NCI-H526 treated with DMSO at 0.1 percent for 48 hours (cell line): ENCODE measurements at regions not wholly inside any gene's neighbourhood (a gene's known extent, or its start where the extent isn't known, plus 50 kb on each side); places are given as distances from the start of the nearest gene placed in this dataset.

Experiments used
- DNase-seq: peaks from one replicate; lab custom pipeline; 2025; lab: John Stamatoyannopoulos, UW

DNA sequence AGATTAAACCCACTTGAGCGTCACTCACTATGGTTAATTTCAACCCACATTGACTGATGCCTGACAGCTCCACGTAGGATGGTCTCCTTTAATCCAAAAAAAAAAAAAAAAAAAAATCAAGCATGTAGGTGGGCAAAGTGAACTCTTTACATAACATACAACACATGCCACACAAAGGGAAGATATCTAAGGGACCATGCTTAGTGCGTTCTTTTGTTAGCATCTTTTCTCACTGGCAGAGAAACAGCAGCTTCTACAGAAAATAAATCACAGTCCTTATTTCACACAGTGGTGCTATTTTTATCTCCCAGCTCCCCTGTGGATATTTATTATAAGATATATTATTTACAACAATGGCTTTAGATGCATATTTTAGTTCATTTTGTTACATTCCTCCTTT lies 652.0 kb upstream of the CELF2 start:
- DNase-seq = no peak

DNA sequence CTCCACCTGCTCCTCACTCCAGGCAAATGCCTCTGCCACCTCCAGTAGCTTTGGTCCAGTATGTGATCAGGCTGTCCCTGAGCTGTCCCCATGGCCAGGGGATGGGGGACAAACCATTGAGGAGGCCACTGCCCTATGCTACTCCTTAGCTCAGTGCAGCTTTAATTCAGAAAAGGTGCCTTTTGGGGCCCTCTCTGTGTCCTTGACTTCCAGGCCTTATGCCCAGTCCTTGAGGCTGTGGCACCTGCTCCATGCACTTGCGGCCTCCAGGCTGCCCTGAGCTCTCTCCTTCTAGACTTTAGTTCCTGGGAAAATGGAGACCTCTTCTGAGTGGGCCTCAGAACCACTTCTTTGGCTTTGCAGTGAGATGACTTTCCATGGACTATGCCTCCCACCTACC lies 650.8 kb upstream of the CELF2 start:
- DNase-seq = no peak

DNA sequence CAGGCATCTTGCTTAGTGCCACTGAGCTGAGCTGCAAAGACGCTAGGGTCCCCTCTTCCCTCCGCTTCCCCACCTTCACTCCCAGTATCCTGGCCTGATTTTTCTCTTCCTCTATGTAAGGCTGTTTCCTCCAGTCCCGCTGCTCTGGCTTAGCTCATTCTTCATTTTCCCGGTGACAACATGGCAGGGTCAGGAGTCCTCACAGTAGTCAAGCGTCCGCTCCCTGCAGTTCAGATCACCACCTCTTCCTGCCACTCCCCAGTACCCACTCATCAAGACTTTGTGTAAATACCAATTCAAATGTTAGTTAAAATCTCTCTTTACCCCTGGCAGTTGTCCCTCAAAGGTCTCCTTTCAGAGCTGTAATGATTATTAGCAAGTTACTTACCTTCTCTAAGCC lies 650.4 kb upstream of the CELF2 start:
- no peak for DNase-seq

DNA sequence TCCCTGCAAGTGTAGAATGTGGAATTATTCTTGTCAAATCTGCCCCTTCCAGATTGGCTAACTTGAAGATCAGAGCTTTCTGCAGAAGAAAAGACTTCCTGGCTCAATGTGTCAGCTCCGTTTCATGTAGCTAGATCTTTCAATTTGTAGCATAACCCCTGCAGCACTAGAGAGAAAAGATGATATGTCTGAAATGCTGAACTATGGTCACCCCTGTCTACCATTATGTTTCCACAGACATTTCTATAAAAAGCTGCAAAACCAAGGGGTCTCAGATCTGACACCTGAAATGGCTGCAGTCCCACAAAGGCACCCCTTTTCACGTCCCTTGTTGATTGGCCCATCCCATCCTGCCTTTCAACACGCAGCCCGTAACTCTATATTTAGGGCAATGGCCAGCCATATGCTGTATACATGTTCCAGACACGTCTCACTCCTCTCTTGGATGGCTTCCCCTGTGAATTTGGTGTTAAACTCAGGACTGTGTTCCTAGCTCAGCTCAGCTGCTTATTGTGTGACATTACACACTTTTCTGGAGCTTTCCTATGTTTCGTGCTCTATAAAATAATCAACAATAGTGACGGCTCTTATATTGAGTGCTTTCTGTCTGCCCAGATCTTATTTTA lies 648.6 kb upstream of the CELF2 start:
- no peak for DNase-seq

DNA sequence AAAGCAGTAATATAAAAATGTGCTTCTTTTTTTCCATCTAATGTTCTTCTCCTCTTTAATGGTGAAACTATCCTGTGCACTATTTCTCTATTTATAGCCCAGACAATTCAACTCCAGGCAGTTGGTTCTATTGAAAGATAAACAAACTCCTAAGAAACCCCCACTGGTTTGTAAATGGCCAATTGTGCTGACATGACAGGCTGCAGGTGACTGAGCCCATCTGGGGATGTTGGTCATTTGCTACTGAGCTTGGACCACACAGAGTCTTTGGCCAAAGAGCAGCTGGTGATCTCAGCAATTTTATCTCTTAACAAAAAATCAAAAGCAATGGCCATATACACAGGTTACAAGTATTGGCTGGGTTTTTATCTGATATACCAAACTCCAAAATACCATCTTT lies 631.8 kb upstream of the CELF2 start:
- DNase-seq = no peak

DNA sequence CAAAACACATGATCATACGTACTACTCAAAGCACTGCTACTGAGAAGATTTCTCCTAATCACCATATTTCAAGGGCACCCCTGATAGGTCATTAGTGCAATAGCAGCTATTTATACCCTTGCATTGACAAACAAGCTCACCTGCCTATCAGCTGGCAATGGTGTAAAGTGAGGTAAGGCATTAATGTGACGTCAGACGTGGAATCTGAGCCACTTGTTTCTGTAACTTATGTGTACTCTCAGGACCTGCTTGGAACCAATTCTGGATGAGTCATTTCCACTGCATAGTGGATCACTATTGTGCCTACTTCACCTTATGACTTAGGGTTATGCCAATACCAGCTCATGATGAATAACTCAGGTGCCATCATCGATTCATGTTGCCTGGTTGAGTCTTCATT lies 628.5 kb upstream of the CELF2 start:
- no peak for DNase-seq

DNA sequence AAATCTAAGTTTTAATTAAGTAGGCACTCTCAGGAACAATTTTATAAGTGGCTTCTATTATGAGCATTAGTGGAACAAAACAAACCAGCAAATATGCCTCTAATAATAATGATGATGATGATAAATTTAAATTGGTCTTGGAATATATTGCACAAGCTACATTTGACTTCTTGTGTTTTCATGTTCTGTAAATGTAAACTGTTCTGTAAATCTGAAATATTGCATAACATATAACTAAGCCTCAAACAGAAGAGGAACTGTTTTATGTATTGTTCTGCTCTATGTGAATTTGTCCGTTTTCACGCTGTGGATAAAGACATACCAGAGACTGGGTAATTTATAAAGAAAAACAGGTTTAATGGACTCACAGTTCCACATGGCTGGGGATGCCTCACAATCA lies 625.2 kb upstream of the CELF2 start:
- DNase-seq = no peak

DNA sequence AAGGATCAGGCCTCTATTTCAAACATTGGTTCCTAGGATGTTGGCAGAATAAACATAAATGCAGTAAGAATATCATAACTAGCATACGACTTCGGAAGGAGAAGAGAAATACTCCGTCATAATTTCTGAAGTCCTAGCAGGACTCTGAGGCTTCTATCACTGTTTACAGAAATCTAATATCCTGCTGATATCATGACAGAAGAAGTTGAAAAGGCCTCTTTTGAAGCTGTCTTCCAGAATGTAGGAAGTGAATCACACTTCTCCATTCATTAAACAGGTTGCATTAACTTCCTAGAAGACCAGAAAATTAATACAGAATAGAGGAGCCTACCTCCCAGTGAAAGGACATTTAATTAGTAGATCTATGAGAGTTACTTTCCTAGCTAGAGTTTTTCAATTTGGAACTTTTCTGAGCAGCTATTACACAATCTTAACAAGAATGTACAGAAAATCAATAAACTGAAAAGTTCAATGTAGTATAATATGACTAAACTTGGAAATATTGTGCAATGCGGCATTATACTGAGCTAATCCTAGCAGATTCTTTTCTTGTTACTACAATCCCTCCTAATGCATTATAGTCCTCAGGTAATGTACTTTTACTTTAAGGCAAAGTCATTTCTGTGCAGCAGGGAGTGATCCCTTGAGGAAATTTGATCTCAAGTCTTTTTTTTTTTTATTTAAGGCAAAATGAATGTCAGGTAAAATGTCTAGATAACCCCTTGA lies 622.6 kb upstream of the CELF2 start:
- no peak for DNase-seq

DNA sequence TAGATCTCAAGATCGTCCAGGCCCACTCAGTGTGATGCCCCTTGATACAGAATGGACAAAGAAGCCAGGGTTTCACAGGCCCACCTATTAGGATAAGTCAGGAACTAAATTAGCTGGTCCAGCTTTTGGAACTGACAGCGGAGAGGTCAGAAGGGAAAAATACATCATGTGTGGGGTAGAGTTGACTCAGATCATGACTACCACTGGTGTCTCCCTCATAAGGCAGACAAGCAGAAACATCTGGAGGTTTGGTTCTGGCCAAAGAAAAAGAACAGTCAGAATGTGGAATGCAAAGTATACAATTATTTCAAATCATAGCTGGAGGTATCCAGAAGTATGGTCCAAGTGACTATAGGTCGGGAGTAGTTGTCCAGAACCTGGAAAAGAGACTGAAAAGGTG lies 621.1 kb upstream of the CELF2 start:
- no peak for DNase-seq

DNA sequence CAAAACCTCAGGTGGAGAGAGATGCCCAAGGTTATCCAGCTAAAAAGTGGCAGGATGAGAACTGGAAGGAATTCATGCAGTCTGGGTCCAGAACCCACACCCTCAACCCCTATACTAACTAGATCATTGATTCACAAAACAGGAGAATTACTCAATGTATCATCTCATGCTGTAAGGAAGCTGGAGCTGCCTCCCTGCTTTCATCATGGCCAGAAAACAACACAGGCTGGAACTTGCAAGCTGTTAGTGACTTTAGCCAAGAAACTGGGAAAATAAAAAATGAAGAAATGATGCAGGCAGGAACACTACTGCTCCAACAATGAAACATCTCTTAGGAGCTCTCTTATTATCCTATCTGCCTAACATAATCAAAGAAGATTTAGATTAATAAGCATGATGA lies 619.8 kb upstream of the CELF2 start:
- DNase-seq = no peak

DNA sequence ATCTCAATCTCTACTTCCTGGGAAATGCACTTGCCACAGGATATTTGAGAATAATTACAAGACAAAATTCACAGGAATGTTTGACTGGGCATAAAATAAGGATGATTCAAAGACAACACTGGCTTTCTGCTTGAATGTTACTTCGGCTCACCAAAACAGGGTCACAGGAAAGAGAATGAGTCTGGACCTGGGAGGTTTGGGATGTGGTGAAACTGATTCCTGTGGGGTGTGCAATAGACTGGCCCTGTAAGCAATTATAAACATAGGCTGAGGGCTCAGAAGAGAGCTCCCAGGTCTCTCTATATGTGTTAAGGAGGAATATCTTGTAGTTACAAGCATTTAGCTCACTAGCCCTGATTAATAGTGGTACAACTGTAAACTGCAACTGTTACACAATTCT lies 613.9 kb upstream of the CELF2 start:
- DNase-seq = no peak

DNA sequence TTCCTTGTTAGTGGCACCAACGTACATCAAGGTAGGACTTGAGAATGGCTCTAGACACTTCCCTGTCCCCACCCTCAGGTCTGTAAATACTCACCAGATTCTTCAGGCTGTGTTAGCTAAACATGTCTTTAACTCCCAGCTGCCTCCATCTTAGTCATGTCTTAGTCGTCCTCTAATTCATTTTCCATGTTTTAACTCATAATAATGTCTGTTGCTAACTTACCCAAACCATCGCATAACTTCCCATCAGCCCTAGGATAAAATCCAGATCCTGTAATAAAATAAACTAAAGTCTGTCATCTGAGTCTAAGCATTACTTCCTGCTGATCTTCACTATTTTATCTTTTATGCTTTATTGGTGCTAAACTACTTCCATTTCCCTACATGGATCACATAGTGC lies 600.0 kb upstream of the CELF2 start:
- DNase-seq = no peak

DNA sequence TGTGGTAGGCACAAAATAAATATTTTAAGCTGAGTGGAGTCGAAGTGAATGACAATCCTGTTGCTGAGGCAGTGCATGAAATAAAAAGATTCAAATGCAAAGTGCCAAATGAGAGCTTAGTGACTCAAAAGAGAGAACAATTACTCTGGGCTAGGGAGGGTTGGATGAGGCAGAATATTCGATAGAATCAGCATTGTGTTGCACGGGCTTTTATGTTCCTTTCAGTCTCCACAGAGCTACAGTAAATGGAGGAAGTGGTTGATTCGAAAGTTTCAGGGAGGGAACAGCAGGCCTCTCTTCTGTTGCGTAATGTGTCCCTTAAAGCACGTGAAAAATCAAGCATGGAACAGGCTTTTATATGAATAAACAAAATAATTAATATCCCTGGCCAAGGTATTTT lies 599.3 kb upstream of the CELF2 start:
- no peak for DNase-seq

DNA sequence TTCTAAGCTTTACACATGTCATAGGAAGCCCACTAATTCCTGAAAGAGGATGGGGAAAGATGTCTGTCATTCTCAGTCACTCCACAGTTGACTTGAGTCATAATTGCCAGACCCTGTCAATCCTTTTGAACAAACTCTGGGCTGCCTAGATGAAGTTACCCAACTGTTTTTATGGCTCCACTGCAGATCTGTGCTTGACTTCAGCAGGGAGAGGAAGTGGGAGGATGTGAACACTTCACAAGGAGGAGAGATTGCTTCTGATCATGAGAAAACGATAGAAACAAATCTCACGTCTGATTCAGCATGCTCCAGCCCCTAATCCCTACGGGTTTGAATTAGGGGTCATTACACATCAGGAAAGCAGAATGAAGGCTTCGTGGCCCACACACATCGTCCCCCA lies 596.6 kb upstream of the CELF2 start:
- DNase-seq = no peak

DNA sequence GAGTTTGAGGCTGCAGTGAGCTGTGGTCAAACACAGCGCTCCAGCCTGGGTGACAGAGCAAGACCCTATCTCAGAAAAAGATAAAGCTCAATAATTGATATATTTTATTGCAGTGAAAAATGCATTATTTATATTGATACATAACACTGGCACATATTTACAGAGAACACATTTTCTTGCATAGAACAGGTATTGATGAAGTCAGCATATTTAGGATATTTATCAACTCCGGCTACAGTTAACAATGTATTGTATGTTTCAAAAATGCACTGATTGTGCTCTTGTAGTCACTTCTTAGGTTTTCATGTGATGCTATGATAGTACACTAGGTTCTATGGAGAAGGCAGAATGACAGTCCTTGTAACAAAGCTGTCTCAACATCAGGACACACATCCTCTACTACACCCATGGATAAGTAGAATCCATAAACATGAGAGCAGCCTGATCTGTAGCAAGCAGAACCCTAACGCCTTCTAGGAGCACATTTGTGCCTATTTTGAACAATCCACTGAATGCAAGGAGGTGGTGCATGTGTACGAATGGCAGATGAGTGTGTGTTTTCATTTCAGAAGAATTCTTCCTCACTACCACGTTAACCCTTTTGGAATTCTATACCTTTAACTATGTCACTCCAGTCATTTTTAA lies 586.1 kb upstream of the CELF2 start:
- DNase-seq = no peak

DNA sequence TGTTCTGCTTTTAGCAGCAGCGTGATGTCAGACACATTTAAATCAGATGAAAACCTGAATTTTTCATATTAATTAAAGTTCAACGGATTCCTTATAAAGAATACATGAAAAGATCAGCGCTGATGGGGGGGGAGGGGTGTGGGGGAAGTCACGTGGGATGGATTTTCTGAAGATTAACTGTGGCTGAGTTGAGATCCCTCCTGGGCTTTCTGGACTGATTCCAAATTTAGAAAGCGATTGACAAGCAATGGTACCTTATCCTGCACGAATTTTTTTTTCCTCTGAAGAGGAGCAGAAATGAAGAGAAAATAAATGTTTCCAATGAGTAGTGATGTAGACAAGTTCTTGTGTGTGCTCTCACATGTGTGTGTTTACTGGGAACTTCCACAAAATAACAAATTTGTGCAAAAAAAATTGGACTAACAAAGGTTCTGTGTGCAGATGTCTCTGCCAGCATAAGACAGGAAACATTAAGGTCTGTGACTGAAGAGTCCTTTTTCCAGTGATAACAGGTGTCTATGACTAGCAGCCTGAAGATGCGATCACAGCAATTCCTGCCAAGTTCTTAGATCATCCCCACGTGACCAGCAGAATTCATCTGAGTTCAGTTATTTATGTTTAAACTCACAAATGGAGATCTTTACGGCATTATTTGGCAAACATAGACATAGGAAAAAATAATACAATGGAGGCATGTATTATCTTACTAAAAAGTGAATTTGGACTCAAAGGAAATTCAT lies 585.2 kb upstream of the CELF2 start:
- DNase-seq = no peak

DNA sequence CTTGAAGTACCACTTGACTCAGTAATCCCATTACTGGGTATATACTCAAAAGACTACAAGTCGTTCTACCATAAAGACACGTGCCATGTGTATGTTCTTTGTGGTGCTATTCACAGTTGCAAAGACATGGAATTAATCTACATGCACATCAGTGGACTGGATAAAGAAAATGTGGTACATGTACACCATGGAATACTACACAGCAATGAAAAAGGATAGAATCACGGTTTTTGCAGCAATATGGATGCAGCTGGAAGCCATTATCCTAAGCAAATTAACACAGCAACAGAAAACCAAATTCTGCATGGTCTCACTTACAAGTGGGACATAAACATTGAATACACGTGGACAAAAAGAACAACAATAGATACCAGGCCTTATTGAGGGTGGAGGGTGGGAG lies 583.4 kb upstream of the CELF2 start:
- no peak for DNase-seq

DNA sequence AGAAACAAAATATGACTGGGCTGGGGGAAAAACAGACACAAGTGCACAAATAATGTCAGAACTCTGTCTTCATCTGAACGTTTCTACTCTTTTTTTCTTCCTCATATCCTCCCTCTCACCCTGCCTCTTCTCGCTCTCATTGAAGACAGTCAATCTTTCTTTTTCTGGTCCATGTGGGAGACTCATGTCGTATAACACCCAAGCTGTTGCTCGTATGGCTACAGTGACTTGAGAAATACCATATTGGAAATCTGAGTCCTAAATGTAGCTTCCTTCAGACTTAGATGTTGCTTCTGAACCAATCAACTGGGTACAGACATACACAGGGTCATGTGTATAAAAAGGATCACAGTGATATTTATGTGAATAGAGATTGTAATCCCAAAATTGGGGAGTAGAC lies 579.8 kb upstream of the CELF2 start:
- no peak for DNase-seq

DNA sequence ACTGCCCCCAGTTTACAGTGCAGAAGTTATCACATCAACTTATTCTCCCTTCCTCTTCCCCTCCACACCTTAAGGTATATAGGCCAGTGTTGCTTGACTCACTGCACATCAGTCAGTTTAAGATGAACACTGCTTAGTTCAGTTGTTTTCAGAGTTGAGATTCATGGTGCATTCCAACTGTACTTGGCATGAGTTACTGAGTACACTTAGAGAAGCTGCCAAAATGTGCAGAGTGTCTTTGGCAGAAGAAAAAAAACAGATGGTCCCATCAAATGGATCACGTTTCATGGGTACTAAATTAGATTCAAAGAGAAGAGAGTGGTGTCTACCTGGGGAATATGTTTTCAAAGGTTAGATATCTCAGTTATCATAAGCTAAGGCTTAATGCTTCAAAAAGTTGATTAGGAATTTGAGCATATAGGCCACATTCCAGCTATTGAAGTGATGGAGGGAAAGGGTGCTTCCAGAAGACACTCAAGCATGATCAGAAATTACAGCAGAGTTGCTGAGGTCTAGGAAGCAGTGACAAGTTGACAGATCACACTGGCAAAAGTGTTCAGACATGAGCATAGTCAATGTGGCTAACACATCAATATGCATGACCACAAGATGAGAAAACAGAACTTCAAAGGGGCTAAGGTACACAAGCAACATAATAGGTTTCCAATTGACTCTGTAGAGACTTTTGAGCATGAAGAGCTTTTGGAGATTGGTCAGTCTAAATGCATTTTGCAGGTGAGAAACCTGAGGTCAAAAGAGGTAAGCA lies 579.2 kb upstream of the CELF2 start:
- no peak for DNase-seq

DNA sequence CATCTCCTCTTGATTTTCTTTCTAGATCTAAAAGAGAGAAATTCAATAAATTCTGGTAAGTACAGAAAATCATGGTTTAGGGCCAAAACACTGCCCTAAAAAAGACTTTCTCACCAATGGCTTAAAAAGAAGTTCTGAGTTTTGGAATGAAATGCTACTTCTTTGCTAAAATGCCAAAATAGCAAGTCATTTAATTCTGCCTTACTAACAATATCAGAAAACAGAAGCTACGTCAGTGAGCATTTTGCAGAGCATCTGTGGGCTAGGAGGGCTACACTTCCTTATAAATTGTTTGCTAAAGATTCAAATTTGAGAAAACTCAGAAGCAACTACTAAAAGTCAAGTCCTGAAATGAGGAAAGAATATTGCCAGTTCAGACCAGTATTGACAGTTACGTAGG lies 560.8 kb upstream of the CELF2 start:
- DNase-seq = no peak

DNA sequence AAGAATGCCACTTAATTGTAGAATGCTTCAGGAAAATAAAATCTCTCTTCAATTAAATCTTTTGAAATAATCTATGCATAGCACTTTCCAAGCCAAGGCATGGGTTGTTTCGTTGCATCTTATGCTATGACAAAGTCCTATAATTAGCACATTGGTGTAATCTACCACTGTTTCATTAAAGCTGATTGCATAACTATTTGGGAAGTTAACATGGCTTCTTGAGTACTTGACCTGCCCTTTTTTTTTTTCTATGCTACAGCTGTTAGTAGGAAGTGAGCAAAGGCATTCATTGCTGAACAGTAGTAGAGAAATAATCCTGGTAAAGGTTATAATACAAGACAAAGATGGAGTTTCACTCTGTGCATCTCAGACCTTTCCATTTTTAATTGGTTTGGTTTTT lies 557.2 kb upstream of the CELF2 start:
- DNase-seq = no peak
